T-helper 2 cell (primary cell): ENCODE measurements at regions not wholly inside any gene's neighbourhood (a gene's known extent, or its start where the extent isn't known, plus 50 kb on each side); places are given as distances from the start of the nearest gene placed in this dataset.

ENCODE experiments used
- DNase-seq, 5 experiments: peaks; one replicate each; pipeline versions ENCODE4 v3.0.0 to v3.0.0-alpha.2; 2012 to 2022

DNA sequence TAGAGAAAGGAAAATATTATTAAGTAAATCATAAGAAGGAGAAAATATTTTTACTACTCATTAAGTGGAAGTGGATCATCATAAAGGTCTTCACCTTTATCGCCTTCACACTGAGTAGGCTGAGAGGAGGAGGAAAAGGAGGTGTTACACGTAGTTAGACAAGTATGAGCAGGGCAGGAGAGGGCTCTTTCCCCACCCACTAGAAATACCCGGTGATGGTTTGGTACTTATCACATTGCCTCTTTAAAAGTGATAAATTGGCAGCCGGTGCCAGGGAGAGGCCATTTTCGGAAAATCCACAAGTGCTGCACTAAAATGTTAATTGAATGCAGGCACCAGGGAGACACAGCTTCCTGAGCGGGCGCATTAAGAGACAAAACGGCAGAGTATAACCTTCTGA lies 598.7 kb upstream of the SOX11 start:
- DNase-seq: no peak

GRCh38 chr2:5094192-5094591 lies 598.0 kb upstream of the SOX11 start:
- DNase-seq: no peak

DNA sequence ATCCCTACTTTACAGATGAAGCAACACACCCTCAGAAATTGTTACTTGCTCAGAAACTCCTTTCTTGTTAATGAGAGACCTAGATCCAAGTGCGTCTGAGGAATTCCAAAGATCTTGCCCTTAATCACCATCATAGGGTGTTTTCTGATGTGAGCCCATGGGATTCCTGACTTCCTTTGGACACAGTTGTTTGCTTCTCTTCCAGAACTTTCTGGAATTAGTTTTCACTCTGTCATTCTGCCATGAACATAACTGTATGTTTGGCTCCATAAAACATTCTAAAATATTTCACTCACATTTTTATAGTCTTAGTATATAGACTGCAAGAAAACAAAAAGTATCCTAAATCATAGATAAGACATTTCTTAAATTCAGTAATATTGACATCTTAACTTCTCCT lies 593.9 kb upstream of the SOX11 start:
- DNase-seq: no peak

DNA sequence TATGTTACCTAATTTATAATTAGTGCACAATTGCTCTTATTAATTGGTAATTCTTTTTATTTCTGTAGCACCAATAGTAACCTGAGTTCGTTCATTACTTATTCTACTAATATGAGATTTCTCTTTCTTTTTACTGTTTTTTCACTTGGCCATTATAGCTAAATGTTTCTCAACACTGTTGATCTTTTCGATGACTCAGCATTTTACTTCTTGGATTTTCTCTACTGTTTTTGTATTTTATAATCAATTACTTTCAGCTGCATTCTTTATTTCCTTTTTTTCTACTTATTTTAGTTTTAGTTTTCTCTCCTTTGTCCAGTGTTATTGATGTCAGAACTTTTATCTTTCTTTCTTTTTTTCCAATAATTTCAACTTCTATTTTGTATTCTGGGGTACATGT lies 589.4 kb upstream of the SOX11 start:
- DNase-seq: no peak

DNA sequence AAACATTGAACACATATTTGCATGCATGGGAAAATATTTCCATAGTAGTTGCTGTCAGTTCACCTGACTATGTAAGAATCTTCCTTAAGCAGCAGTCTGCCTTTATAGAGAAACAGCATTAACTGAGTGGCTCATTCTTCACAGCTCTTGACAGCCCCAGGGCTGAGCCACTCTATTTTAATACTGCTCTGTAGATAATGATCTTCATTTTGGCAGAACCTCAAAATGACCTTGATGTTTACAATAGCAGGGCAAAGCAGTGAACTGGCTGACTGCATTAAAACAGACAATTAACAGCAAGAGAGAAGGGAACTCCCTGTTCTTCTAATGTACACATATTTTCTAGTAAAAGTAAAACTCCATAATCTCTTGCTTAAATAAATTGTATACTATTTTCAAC lies 580.6 kb upstream of the SOX11 start:
- no peak for DNase-seq

DNA sequence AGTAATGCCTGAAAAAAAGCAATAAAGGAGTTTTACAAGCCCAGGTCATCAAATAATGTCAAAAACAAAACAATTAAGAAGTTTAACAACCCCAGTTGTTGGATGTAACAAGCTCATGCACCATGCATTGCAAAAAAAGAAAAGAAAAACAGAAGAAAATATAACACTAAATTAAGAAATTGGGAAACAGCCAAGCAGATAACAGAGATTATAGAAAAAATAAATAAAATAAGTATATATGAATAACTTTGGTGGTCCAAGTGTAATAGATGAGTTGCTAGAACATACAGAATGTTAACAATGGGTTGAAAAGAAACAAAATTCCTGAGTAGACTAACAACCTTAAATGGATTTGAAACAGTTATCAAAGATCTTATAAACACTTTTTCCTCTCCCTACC lies 573.1 kb upstream of the SOX11 start:
- DNase-seq: no peak

DNA sequence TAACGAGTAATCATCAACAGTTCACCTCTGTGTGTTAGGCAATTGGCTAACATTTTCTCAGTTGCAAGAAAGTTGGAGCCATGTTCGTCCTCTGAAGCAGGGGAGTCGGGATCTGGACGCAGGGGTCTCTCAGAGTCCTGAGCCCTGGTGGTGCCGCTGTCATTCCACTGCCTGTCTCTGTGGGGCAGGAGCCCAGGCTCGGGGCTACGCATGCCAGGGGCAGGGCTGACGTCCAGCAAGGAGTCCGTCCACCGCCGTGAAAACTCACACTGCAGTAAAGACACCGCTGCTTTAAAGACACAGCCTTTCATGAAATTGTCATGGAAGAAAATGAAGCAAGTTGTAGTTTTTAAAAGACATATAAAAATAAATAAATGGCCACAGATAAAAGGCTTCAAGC lies 571.1 kb upstream of the SOX11 start:
- no peak for DNase-seq

- DNase-seq: no peak
Measured at GRCh38 chr2:5121642-5122041, 570.5 kb upstream of the SOX11 start.

- no peak for DNase-seq
Measured at GRCh38 chr2:5123582-5124196, 568.5 kb upstream of the SOX11 start.

DNA sequence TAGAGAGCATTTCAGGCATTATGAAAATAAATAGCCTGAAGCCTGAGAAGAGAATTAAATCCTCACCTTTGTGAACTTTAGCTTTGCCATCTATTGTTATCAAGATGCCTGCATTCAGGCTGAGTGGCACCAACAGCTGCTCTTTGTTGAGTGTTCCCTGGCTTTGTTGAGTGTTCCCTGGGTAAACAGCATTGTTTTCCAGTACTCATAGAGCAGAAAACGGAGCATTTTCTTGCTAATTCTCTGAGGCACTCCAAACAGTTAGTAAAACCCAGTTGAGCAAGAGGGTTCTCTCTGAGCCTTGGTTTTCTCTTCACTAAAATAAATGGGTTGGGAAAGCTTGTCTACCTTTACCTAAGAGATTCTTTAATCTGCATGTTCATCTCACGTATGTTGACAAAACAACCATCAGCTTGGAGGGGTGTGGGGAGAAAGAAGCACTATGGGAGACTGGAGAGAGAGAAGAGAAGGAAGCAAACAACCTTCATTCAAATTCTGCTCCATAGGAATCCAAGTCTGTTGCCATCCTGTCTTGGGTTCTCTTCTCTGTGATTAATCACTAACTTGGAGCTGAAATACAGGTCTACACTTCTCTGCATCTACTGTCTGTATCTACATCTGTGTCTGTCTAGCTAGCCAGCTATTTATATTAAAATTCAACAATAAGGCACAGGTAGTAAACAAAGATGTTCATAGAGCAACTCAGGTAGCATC lies 567.0 kb upstream of the SOX11 start:
- no peak for DNase-seq

DNA sequence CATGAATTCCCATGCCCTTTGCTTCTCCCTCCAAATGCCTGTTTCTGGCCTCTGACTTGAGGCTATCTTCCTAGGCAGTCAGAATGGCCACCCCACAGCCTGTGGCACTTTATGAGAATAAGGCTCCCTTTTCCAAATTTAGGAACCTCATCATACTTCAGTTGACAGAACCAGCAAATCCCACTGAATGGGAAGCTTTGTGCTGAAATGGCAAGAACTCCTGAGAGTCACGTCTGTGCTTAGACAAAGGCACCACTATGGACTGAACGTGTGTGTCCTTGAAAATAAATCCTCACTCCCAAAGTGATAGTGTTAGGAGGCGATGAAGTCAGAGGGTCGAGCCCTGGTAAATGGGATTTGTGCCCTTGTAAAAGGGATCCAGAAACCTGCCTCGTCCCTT lies 559.9 kb upstream of the SOX11 start:
- no peak for DNase-seq

DNA sequence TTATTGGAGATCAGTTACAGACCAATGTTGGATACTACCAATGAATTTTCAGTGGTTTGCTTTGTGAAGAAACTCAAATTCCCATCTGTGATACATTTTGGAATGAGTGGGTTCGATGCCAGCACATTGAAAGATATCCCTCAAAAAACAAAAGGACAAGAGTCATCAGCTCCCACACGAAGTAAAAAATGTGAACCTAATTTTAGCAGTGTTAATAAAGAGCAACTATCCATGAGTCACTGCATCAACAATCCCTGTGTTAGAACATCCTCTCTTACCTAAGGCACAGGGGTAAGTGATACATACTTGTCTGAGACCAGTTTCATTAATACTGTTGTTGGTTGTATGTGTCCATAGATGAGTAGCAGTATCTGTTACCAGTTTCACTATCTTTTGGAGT lies 551.8 kb upstream of the SOX11 start:
- DNase-seq: no peak

DNA sequence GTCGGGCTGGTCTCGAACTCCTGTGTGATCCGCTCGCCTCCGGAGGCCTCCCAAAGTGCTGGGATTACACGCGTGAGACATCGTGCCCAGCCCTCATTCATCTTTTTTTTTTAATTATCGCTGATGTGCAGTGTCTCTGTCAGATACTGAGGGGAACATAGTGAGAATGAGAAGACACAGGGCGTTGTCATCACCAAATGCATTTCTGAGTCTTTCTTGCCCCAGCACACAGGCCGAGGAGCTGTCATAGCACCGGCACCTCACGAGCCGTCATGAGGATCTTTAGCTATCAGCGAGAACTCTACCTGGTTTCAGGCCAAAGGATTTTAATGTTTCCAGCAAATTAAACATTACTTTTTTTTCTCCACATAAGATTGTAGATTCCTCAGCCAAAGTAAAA lies 548.0 kb upstream of the SOX11 start:
- DNase-seq: no peak

GRCh38 chr2:5145053-5145452 lies 547.1 kb upstream of the SOX11 start:
- DNase-seq: no peak

DNA sequence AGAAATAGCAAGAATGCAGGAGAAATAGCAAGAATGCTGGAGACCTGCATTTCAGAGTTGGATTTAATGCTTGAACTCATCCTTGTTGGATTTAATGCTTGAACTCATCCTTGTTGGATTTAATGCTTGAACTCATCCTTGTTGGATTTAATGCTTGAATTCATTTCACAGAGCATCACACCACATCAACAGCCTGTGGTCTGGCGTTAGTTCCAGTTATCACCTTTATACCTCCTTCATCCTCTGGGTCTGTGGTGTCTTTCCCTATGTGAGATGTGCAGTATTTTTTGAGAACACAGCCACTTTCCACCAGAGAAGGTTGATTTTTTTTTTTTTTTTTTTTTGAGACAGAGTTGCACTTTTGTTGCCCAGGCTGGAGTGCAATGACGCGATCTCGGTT lies 546.4 kb upstream of the SOX11 start:
- DNase-seq: no peak

DNA sequence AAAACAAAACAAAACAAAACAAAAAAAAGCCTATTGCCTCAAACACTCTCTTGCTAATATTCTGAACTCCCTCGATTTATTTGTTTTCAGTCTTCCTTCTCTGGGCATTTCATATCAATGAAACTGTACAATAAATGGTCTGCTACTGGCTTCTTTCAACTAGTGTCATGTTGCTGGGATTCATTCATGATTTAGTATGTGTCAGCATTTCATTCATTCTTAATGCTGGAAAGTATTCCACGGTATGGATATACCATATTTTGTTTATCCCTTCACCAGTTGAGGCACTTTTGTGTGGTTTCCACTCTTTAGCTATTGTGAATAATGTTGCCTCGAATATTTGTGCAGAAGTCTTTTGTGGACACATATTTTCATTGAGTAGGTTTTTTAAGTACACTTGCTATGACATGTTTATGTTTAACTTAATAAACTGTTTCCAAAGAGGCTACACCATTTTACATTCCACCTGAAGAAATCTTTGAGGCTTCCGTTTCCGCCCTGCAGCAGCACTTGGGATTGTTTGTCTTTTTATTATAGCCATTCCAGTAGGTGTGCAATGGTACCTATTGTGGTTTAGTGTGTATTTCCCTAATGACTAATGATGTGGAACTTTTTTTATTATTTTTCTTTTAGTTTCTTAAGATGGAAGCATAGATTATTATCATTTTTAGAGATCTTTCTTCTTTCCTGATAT lies 543.6 kb upstream of the SOX11 start:
- DNase-seq: no peak

DNA sequence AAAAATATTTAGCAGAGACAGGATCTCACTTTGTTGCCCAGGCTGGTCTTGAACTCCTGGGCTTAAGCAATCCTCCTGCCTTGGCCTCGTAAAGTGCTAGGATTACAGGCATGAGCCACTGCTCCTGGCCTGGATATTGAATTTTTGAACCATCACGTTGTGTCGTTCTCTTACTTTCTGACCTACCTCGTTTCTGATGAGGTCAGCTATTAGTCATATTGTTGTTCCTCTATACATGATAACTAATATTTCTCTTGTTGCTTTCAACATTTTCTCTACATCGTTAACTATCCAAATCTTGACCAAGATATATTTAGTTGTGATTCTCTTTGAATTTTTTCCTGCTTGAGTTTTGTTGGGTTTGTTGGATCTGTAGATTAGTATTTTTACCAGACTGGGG lies 541.3 kb upstream of the SOX11 start:
- no peak for DNase-seq

- DNase-seq: no peak
Measured at GRCh38 chr2:5164776-5165525, 527.2 kb upstream of the SOX11 start.

DNA sequence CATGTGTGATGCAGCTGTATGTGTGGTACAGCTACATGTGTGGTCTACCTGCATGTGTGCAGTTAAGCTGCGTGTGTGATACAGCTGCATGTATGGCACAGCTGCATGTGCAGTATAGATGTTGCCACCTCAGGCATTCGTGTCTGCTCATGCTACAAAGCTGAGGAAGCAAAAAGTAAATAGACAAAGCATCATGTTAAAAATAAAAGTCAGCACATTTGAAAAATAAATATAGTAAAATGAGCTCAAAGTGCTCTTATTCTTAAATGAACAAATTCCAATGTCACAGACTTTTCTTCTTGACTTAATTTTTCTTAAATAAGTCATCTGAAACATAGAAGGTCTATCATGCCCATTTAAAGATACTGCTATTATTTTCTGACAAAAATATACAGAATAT lies 519.3 kb upstream of the SOX11 start:
- DNase-seq: no peak

GRCh38 chr2:5173876-5174535 lies 518.2 kb upstream of the SOX11 start:
- DNase-seq: no peak

- DNase-seq: no peak
Measured at GRCh38 chr2:5175231-5175630, 517.0 kb upstream of the SOX11 start.

DNA sequence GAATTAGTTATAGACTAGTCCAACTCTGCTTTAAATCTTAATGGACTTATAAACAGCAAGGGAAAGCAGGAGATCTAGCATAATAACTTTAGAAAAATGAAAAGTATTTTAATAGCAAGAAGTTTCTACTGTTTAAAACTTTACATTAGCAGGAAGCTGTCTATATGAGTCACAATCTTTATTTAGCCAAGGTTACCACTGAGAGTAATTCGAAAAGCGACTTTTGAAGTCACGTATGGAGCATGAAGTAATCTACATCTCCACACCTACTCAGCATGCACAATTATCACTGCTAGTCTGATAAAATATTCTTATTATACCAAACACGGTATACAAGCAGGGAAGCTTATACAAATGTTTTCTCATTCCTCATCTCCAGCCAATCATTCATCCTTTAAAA lies 515.4 kb upstream of the SOX11 start:
- no peak for DNase-seq

GRCh38 chr2:5183031-5183430 lies 509.2 kb upstream of the SOX11 start:
- DNase-seq: no peak
